Stimulated activated memory B cell treated with anti-CD40 and anti-IgM and Interleukin-4, amounts not matched to agents 10 μg/mL and 1 μg/mL and 100 μg/mL, for 72 hours (primary cell): ENCODE measurements at regions not wholly inside any gene's neighbourhood (a gene's known extent, or its start where the extent isn't known, plus 50 kb on each side); places are given as distances from the start of the nearest gene placed in this dataset.
A peak's percentile ranks its signal among the peaks of the same experiment; 100 is the strongest.

ENCODE experiments used
- ATAC-seq: fragments of 150-1000 bp; cut with Tn5 transposase; 2 replicates; pipeline ENCODE4 v1.10.0; 2021
- H3K27ac Mint-ChIP-seq: one replicate; pipeline ENCODE4 v1.8.0; 2022; ENCODE audit warnings: mild to moderate bottlenecking, mixed read lengths
- H3K27me3 Mint-ChIP-seq: one replicate; pipeline ENCODE4 v1.8.0; 2022; ENCODE audit warnings: mixed read lengths
- H3K36me3 Mint-ChIP-seq: one replicate; pipeline ENCODE4 v1.8.0; 2022; ENCODE audit warnings: mixed read lengths
- H3K4me1 Mint-ChIP-seq: one replicate; pipeline ENCODE4 v1.8.0; 2022; ENCODE audit warnings: mixed read lengths
- H3K4me3 Mint-ChIP-seq: one replicate; pipeline ENCODE4 v1.8.0; 2022; ENCODE audit warnings: mild to moderate bottlenecking, moderate library complexity, mixed read lengths
- H3K9me3 Mint-ChIP-seq: one replicate; pipeline ENCODE4 v1.8.0; 2022; ENCODE audit warnings: mixed read lengths

DNA sequence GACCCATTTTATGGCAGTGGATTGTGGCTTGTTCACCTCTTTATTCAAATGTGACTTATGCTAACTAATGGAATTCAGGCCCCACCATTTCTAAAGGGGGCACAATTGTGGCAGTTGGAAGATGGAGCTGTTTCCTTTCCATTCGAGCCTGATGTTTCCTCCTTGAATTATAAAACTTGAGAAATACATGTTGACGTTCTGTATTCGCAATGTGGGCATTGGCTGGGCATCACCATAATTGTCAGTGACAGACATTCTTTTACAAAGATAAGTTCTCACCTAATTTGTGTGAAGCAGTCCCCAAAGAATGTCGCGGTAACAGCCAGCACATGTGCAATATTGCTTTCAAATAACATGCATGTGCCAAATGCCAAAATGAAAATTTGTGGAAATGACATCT is 1070.2 kb upstream of the TENM3 start:
- ATAC-seq = no peak
- H3K4me3 Mint-ChIP-seq = no peak overlapping the region
- no peak overlapping the region for H3K27ac Mint-ChIP-seq
- no peaks in the 10 kb centered on the region for H3K27me3 Mint-ChIP-seq
- H3K9me3 Mint-ChIP-seq = no peaks in the 10 kb centered on the region
- H3K4me1 Mint-ChIP-seq = no peaks in the 10 kb centered on the region
- no peaks in the 10 kb centered on the region for H3K36me3 Mint-ChIP-seq

DNA sequence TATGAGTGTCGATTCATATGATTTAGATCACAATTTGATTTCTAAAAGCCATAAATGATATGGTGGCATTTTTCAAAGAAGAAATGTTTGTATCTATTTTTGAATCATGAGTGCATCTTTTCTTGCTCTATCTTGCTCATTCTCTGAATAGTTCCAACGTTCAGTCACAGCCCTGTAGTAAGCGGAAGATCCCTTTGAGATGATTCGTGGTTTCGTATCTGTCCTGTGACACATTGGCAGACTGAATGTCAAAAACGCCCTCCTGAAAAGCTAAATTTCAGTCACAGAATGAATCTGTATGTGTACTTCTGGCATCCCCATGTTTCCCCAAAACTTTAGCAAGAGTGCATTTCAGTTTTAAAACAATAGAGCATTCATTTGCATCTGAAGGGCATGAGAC is 1066.9 kb upstream of the TENM3 start:
- no peak for ATAC-seq
- no peak overlapping the region for H3K4me3 Mint-ChIP-seq
- no peaks in the 10 kb centered on the region for H3K36me3 Mint-ChIP-seq
- H3K27ac Mint-ChIP-seq = no peak overlapping the region
- H3K27me3 Mint-ChIP-seq = no peaks in the 10 kb centered on the region
- H3K9me3 Mint-ChIP-seq = no peaks in the 10 kb centered on the region
- H3K4me1 Mint-ChIP-seq = no peaks in the 10 kb centered on the region

DNA sequence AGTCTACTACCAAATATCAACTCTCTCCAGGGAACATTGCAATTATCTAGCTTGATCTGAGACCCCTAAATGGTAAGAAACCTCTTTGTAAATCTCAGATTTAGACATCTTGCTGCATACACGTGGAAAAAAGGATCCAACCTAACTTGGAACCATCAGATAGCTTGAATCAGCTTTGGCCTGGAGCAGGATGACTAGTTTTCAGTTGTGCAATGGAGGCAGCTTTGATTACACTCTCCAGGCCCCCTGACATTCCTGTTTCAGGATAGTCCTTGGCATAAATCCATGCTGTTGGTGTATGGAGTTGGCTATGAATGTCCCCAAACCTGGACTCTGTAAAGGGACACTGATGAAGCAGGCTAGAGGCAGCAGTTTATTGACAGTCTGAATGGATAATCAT is 1061.9 kb upstream of the TENM3 start:
- no peak for ATAC-seq
- Mint-ChIP-seq H3K27me3 (no peaks in the 10 kb centered on the region), H3K4me3 (no peak overlapping the region), H3K36me3 (no peaks in the 10 kb centered on the region), H3K4me1 (no peaks in the 10 kb centered on the region), H3K9me3 (peaks cover 9% of the 10 kb centered on the region), H3K27ac (no peak overlapping the region)

DNA sequence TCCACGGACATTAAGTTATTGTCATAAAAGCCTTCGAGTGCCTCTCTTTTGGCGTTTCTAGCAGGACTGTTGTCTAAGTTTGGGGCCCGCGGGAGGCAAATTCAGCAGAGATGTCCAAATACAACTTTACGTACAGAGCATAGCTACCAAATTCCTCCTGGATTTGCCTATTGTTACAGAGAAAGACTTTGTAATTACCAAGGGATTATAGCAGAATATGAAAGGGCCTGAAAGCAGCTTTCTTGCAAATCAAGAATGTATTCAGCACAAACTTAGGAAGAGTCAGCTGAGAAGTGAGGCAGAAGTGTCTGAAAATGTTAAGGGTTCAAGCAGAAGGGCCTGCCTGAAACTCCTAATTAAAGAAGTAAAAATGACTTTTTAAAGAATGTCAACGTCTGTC is 1053.5 kb upstream of the TENM3 start:
- peaks cover 7% of the 10 kb centered on the region for H3K9me3 Mint-ChIP-seq
- H3K36me3 Mint-ChIP-seq = no peaks in the 10 kb centered on the region
- H3K4me1 Mint-ChIP-seq = no peaks in the 10 kb centered on the region
- H3K27ac Mint-ChIP-seq = no peak overlapping the region
- H3K4me3 Mint-ChIP-seq = no peak overlapping the region
- no peak for ATAC-seq
- no peaks in the 10 kb centered on the region for H3K27me3 Mint-ChIP-seq

DNA sequence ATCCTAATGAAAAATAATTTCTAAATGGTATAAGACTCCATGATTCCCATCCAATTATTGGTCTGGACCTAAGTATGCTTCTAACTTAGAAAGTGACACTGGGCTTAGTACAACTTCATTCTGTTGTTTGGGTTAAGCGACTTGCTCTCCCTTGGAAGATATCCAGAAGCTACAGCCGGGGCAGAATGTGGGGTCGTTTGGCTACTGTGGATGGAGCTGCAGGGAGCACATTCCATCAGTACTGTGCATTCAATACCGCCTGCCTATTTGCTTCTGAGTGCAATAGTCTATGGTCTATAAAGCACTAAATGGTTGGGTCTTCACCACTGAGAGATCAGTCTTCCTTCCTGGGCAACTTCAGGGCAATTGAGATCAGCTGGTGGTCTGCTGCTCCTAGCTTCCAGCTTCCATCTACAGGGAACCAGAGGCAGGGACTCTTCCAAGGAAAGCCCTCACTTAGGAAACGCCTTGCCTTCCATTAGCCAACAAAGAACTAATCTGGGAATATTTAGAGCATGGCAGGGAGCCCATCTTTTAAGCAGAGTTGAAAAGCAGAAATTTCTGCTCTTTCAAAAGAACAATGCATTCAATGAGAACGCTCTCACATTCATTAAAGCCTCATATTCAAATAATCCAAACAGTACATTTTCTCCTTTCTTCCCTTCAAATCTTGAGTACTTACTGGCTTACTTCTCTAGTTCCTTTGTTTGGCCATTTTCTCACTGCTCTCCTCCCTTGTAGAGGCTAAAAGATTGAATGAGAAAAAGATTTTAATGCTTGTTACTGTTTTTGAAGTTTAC is 1049.9 kb upstream of the TENM3 start:
- H3K27me3 Mint-ChIP-seq = no peaks in the 10 kb centered on the region
- no peak overlapping the region for H3K4me3 Mint-ChIP-seq
- no peaks in the 10 kb centered on the region for H3K36me3 Mint-ChIP-seq
- no peaks in the 10 kb centered on the region for H3K9me3 Mint-ChIP-seq
- no peak overlapping the region for H3K27ac Mint-ChIP-seq
- ATAC-seq = no peak
- no peaks in the 10 kb centered on the region for H3K4me1 Mint-ChIP-seq

DNA sequence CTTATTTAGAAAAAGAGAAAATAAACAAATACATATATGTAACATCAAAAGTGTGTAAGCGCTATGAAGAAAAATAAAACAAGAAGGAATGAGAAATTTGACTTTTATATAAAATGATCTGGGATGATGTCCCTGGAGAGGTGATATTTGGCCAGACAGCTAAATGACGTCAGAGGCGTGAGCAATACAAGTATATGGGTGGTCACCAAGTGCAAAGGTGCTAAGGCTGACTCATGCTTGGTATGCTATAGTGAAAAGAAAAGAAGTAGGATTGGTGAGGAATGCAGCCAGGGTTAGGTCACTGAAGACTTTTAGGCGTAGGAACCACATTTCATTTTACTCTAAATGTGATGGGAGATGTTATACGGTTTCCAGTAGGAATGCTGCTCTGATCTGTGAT is 1049.1 kb upstream of the TENM3 start:
- Mint-ChIP-seq H3K36me3 (no peaks in the 10 kb centered on the region), H3K4me1 (no peaks in the 10 kb centered on the region), H3K27me3 (no peaks in the 10 kb centered on the region)

DNA sequence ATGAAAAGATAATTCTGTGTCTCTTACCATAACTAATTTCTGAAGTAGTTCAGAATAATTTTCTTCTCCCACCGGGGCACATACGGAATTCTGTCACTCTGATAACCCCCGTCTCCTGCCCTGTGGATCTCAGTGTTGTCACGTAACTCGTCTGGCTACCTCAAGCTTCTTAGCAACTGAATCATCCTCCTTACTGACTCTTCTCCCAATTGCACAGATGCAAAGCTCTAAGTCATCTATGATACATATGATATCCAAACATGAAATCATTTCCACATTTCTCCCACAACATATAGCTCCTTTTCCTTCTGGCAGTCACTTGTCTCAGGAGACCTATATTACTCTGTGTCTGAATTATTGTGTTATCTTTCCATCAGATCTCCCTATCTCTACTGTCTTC is 1043.1 kb upstream of the TENM3 start:
- no peak for ATAC-seq
- H3K27ac Mint-ChIP-seq = no peak overlapping the region
- no peaks in the 10 kb centered on the region for H3K27me3 Mint-ChIP-seq
- H3K9me3 Mint-ChIP-seq = peaks cover 4% of the 10 kb centered on the region
- no peaks in the 10 kb centered on the region for H3K36me3 Mint-ChIP-seq
- no peaks in the 10 kb centered on the region for H3K4me1 Mint-ChIP-seq
- H3K4me3 Mint-ChIP-seq = no peak overlapping the region

More for the DNA sequence above, 1049.1 kb upstream of the TENM3 start:
- Mint-ChIP-seq H3K9me3 (no peaks in the 10 kb centered on the region), H3K4me3 (no peak overlapping the region), H3K27ac (no peak overlapping the region)
- ATAC-seq = no peak

DNA sequence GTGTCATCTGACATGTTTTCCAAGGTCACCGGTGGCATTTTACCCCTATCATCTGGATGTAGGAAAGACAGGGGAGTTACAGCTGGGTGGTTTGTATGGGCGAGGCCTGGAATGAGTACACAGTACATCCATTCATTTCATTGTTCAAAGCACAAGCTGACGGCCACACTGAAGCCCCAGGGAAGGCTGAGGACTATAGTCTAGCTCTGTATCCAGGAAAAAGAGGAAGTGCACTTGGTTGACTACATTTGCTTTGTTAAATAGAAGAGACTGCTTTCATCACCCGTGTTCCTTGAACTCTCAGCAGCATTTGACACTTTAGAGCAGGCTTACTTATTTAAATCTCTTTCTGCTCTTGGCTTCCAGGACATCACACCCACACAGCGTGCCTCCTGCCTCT is 1041.0 kb upstream of the TENM3 start:
- ATAC-seq = no peak
- H3K27ac Mint-ChIP-seq = no peak overlapping the region
- peaks cover 4% of the 10 kb centered on the region for H3K9me3 Mint-ChIP-seq
- H3K4me1 Mint-ChIP-seq = no peaks in the 10 kb centered on the region
- no peaks in the 10 kb centered on the region for H3K36me3 Mint-ChIP-seq
- no peaks in the 10 kb centered on the region for H3K27me3 Mint-ChIP-seq
- no peak overlapping the region for H3K4me3 Mint-ChIP-seq

DNA sequence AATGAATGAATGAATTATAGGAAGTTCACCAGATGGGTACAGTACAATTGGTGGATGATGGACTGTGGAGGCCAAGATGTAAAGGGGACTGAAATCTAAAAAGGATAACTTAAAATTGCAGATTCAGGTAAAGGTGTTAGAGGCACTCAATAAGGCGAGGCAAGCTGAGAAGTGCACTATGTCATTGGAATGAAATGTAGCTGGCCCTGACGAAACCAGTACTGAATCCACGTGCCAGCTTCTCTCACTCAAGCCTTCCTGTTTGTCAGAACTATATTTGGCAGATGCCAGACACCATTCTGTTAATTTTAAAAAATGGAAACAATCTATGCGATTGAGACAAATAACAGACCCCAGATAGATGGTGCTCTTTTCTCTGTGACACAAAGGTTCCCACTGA is 1039.1 kb upstream of the TENM3 start:
- no peaks in the 10 kb centered on the region for H3K36me3 Mint-ChIP-seq
- no peak for ATAC-seq
- no peak overlapping the region for H3K4me3 Mint-ChIP-seq
- H3K27me3 Mint-ChIP-seq = no peaks in the 10 kb centered on the region
- no peak overlapping the region for H3K27ac Mint-ChIP-seq
- peaks cover 4% of the 10 kb centered on the region for H3K9me3 Mint-ChIP-seq
- H3K4me1 Mint-ChIP-seq = no peaks in the 10 kb centered on the region

DNA sequence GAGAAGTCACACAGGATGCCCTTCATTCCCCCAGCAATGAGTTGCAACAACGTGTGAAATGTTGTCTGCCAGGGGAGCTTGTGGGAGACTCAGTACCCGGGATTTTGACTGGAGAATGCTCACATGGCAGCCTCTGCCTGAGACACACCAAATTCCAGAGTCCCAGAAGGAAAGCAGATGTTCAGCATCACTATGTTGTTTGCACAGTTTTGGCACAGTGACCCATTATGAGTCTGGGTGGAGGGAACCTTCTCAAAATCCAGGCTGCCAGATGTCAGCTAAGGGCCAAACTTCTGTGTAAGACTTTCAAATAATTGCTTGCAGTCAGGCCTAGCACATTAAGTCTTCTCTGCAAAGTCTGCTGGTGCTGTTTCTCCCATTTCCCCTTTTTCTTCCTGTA is 1029.7 kb upstream of the TENM3 start:
- Mint-ChIP-seq H3K36me3 (no peaks in the 10 kb centered on the region), H3K4me3 (no peak overlapping the region), H3K27me3 (no peaks in the 10 kb centered on the region), H3K27ac (no peak overlapping the region), H3K9me3 (no peaks in the 10 kb centered on the region), H3K4me1 (no peaks in the 10 kb centered on the region)
- no peak for ATAC-seq

DNA sequence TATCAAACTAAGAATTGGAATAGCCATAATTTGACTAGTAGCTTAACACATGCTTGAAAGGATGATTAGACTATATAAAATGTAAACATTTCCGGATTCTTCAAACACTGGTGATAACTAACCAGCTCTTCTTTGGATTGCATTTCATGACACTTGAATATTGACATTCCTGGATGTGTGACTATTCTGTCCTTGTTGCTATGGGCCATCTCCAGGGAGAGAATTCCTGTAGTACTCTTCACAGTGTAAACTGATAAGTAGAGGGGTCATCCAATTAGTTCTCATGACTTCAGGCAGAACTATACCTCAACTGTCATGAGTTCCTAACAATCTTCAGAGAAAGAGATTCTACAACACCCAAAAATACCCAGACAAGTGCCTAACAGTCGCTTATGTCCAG is 1026.7 kb upstream of the TENM3 start:
- Mint-ChIP-seq H3K4me3 (no peak overlapping the region), H3K36me3 (no peaks in the 10 kb centered on the region), H3K9me3 (no peaks in the 10 kb centered on the region), H3K4me1 (no peaks in the 10 kb centered on the region), H3K27ac (no peak overlapping the region), H3K27me3 (no peaks in the 10 kb centered on the region)
- no peak for ATAC-seq

DNA sequence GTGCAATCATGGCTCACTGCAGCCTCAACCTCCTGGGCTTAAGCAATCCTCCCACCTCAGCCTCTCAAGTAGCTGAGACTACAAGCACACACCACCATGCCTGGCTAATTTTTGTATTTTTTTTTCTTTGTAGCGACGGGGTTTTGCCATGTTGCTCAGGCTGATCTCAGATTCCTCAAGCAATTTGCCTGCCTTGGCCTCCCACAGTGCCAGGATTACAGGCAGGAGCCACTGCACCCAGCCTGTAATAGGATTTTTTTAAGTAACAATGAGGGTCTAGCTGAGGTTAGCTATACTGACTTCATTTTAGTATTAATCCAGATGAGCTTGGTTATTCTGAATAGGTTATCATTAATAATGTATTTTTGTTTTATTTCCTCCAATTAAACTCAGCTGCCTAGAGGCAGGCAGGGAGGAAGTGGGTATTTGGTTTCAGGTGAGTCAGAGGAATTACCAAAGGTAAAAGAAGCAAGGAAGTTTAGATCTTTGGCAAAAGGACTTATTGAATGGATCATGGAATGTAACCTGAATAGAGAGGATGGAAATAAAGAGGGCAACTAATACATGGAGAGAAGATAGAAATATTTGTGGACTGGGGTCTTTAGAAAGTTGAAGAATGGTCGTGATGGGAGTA is 1023.3 kb upstream of the TENM3 start:
- Mint-ChIP-seq H3K27me3 (no peaks in the 10 kb centered on the region), H3K27ac (no peak overlapping the region)

DNA sequence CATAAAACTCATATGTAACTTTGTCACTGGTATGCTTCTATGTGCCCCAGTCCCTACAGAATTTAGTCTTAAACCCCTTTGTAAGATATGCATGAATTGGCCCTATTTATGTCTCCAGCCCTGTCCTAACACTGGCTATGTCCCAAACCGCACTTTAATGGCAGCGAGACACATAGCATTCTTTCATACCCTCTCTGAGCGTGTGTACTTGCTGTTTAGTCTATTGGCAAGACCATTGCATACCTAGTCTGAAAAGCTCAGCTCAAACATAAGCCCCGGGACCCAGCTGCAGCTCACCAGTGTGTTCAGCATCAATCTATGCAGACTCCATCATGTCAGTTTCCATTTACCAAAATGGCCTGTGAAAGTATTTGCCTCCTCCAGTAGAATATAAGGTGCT is 1018.4 kb upstream of the TENM3 start:
- no peak overlapping the region for H3K4me3 Mint-ChIP-seq
- H3K9me3 Mint-ChIP-seq = no peaks in the 10 kb centered on the region
- H3K27ac Mint-ChIP-seq = no peak overlapping the region
- H3K27me3 Mint-ChIP-seq = no peaks in the 10 kb centered on the region
- H3K36me3 Mint-ChIP-seq = no peaks in the 10 kb centered on the region
- H3K4me1 Mint-ChIP-seq = no peaks in the 10 kb centered on the region
- peak; percentile 36 for ATAC-seq

More for the DNA sequence above, 1023.3 kb upstream of the TENM3 start:
- H3K4me1 Mint-ChIP-seq = no peaks in the 10 kb centered on the region
- H3K9me3 Mint-ChIP-seq = no peaks in the 10 kb centered on the region
- H3K4me3 Mint-ChIP-seq = no peak overlapping the region
- no peaks in the 10 kb centered on the region for H3K36me3 Mint-ChIP-seq
- no peak for ATAC-seq

DNA sequence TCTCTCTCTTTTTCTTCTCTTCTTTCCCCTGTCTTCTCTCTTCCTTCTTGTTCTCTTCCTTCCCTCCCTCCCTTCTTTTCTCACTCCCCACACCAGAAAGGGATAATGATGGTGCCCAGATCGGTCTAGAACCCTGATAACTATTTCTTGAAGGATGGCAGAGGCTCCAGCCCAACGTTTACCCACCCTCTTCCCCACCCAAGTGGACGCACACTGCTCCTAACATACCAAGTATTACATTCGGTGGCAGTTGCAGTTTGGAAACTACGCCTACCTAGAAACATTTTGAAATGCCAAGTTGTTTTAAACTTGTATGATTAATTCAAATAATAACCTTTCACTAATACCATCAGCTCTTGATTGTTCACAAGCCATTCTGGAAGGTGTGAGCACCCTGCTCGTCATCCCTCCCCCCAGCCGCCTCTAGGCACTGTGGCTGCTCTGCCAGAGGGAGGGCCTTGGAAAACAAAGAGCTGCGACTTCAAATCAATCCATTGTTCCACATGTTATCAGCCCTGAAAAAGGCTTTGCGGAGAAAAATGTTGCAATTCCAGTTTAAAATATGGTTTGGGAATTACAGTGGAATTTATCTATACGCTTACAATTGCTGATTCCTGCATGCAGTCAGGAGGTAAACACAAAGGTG is 1017.5 kb upstream of the TENM3 start:
- Mint-ChIP-seq H3K27me3 (no peaks in the 10 kb centered on the region), H3K27ac (no peak overlapping the region), H3K4me3 (no peak overlapping the region), H3K9me3 (no peaks in the 10 kb centered on the region), H3K36me3 (no peaks in the 10 kb centered on the region), H3K4me1 (no peaks in the 10 kb centered on the region)
- no peak for ATAC-seq

DNA sequence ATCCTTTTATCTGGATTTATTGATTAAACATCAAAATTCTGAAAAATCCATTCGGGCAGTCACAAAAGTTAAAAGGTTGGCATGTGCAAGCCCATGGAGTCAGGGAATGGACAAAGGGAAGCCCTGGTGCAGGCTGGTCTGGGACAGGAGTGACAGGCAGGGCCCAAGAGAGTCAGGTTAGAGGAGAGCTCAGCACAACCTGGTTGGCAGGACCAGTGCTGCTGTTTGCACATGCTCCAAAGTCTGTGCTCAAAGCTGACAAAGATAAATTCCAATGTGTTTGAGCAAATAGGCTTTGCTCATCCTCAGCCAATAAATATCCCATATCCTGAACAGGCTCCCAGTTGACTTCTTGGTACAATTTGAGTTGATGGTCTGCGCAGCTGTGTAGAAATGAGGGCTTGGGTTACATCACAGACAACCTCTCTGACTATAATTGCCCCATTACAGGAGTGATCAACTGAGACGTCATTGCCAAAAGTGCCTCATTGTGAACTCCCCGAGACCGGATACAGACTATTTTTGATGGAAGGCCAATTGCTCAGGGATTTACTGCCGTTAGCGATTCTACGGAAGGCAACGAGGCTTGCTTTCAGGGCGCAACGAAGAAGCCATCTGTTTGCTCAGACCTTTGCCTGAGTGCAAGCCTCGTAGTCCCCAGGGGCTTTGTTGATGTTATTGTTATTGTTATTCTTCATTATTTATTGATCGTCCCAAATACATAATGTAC is 1008.1 kb upstream of the TENM3 start:
- H3K4me3 Mint-ChIP-seq = no peak overlapping the region
- peak; percentile 56 for ATAC-seq
- no peak overlapping the region for H3K27ac Mint-ChIP-seq
- no peaks in the 10 kb centered on the region for H3K9me3 Mint-ChIP-seq
- no peaks in the 10 kb centered on the region for H3K27me3 Mint-ChIP-seq
- no peaks in the 10 kb centered on the region for H3K36me3 Mint-ChIP-seq
- no peaks in the 10 kb centered on the region for H3K4me1 Mint-ChIP-seq
